SW 1271 (cell line): ENCODE measurements at regions not wholly inside any gene's neighbourhood (a gene's known extent, or its start where the extent isn't known, plus 50 kb on each side); places are given as distances from the start of the nearest gene placed in this dataset.
"Not testable (repeated sequence)": the region's sequence is repeated elsewhere in the genome, so short reads cannot be mapped to it uniquely, and the experiment has no call there.

Experiments
- DNase-seq, 2 experiments: peaks; one replicate each; lab custom pipeline; 2025; lab: John Stamatoyannopoulos, UW

GRCh38 chr13:63840551-63841421 lies 2425.1 kb upstream of the PCDH20 start:
- no peak for DNase-seq

GRCh38 chr13:63838366-63839110 lies 2422.9 kb upstream of the PCDH20 start:
- no peak for DNase-seq

- DNase-seq, result not testable (repeated sequence)
Observed at GRCh38 chr13:63837701-63838100, 2422.1 kb upstream of the PCDH20 start.

- not testable (repeated sequence) for DNase-seq
Observed at GRCh38 chr13:63829609-63830008, 2414.0 kb upstream of the PCDH20 start.

DNA sequence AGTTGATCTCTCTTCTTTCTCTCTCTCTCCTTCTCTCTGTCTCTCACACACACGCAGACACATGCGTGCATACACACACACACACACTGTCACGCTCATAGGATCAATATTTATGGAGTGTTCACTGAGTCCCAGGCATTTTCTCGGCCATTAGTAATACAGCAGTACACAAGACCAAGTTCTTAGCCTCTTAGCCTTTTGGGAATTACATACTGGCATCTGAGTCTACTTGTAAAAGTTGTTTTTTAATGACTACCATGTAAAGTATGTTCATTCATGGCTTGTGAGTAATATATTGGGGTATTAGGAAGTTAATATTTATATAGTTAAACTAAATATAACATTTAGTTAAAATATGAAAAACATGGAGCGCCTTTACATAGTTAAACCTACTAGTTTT lies 2406.1 kb upstream of the PCDH20 start:
- DNase-seq, result not testable (repeated sequence)

DNA sequence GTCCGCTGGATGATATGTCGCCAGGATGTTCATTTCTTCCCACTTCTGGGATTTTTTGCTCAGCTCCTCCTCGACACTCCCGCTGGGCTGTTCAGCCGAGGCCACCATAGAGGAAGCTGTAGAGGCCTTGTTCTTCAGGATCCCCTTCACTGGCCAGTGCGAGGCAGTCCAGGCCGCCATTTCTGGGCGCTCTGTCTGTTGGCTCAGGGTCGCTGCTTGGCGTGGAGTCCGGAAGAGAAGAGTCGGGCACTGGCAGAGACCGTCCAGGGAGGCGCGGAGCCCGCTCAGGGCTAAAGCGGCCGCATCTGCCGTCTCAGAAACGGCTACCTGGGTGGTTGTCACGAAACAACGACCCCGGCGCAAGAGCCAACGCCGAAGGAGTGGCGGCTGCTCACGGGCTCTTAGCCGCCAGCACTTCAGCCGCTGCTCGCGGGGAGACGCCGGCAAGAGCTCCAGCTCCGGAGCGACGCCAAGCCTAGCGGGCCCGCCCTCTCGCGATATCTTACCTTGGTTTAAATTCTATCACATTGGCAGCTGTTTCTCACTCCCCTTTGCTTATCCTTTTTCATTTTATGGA lies 2395.9 kb upstream of the PCDH20 start:
- not testable (repeated sequence) for DNase-seq

GRCh38 chr13:63791134-63791533 lies 2375.5 kb upstream of the PCDH20 start:
- DNase-seq, result not testable (repeated sequence)

DNA sequence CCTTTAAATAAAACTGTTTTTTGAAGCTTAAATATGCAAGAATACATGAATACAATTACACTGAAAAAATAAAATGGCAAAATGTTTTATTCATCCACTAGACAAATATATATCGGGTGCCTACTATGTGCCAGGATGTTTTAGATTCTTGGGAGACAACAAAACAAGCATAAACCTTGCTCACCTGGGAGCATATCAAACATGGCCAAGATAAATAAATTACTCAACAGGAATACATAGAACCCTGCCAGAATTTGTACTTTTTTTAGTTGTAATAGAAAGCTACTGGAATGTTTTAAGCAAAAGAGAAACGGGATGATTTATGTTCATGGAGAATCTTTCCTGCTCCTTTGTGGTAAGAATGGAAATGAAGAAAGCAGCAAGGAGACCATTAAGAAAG lies 2358.5 kb upstream of the PCDH20 start:
- no peak for DNase-seq

DNA sequence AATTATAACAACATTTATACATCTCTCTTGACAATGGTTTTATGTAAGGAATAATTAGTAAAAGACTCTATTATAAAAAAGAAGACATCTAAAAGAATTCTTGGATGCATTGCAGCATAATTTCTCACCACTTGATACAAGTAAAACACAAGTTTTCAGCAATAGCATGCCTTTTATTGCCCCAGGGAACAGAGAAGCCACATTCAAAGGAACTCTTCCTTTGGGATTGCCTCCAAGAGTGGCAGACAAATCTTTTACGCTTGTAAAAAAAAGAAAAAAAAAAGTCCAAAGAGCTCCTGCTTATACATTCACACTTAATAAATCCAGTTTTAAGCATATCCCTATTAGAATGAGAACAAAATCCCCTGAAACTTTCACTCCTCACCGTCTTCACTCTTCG lies 2357.8 kb upstream of the PCDH20 start:
- DNase-seq, result no peak

DNA sequence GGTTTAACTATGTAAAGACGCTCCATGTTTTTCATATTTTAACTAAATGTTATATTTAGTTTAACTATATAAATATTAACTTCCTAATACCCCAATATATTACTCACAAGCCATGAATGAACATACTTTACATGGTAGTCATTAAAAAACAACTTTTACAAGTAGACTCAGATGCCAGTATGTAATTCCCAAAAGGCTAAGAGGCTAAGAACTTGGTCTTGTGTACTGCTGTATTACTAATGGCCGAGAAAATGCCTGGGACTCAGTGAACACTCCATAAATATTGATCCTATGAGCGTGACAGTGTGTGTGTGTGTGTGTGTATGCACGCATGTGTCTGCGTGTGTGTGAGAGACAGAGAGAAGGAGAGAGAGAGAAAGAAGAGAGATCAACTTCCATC lies 2342.0 kb upstream of the PCDH20 start:
- DNase-seq, result not testable (repeated sequence)

GRCh38 chr13:63749857-63750256 lies 2334.2 kb upstream of the PCDH20 start:
- DNase-seq, result not testable (repeated sequence)

DNA sequence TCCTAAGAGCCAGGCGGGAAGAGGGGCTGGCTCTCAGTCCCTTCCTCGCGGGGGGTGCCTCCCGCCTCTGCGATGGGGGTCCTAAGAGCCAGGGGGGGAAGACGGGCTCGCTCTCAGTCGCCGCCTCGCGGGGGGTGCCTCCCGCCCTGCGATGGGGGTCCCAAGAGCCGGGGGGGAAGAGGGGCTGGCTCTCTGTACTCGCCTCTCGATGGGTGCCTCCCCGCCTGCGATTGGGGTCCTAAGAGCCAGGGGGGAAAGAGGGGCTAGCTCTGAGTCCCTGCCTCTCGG lies 2326.1 kb upstream of the PCDH20 start:
- not testable (repeated sequence) for DNase-seq

- no peak for DNase-seq
Observed at GRCh38 chr13:63741029-63741813, 2325.6 kb upstream of the PCDH20 start.

- not testable (repeated sequence) for DNase-seq
Observed at GRCh38 chr13:63739112-63739735, 2323.6 kb upstream of the PCDH20 start.

DNA sequence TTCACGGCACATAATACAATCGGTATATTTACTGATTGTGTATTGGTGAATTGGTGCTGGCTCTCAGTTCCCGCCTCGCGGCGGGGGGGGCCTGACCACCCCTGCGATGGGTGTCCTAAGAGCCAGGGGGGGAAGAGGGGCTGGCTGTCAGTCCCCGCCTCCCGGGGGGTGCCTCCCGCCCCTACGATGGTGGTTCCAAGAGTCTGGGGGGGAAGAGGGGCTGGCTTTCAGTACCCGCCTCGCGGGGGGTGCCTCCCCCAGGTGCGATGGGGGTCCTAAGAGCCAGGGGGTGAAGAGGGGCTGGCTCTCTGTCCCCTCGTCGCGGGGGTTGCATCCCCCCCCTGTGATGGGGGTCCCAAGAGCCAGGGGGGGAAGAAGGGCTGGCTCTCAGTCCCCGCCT lies 2321.8 kb upstream of the PCDH20 start:
- no peak for DNase-seq

- DNase-seq, result no peak
Observed at GRCh38 chr13:63731896-63732295, 2316.2 kb upstream of the PCDH20 start.

GRCh38 chr13:63712159-63712558 lies 2296.5 kb upstream of the PCDH20 start:
- DNase-seq, result not testable (repeated sequence)

DNA sequence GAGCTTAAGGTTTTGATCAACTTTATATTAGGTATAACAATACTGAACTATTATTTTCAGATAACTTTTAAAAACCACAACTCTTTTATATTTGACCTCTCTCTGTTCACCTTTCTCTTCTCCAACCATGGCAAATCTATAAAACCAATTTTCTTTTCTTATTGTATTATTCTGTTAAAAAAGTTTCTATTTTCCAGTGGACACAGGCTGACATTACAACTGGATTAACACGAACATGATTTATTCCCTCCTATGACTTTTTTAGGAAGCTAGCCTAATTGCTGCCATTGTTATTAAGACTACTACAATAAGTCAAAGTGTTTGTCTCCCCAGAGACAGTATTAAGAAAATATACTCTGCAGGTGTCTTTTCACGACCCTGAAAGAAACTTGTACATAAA lies 2291.1 kb upstream of the PCDH20 start:
- DNase-seq, result no peak

DNA sequence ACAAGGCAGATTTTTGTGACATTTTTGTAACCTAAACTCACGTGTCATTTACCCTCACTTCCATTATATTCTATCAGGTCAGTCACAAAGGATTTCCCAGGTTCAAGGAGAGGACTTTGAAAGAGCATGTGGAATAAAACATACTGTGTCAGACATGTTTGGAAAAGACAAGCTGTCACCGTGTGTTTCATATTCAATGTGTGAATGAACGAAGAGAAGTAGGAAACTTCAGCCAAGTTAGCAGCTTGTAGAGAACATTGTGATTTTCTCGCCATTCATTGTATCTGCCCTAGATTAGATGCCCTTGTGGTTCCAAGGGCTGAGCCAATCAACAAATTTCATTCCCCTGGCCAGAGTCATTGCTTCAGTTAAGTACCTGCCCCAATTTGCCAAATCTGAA lies 2288.9 kb upstream of the PCDH20 start:
- DNase-seq, result no peak

DNA sequence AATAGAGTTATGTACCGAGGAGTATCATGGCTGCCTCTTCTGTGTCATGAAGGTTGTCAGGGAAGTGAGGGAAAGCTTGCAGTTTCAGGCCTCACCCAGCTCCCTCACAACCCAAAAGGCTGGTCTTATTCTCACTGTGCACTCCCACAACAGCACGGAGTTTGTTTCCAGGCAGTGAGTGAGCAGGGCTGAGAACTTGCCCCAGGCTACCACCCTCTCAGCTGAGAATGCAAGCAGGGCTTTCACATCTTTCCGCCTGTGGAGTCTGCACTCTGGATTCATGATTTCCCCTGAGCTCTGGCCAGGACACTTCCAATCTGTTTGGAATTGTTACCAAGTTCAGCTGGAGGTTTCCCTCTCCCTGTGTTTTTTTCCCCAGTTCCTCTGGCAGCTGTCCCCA lies 2284.7 kb upstream of the PCDH20 start:
- DNase-seq, result no peak

- DNase-seq, result no peak
Observed at GRCh38 chr13:63699948-63700347, 2284.3 kb upstream of the PCDH20 start.

DNA sequence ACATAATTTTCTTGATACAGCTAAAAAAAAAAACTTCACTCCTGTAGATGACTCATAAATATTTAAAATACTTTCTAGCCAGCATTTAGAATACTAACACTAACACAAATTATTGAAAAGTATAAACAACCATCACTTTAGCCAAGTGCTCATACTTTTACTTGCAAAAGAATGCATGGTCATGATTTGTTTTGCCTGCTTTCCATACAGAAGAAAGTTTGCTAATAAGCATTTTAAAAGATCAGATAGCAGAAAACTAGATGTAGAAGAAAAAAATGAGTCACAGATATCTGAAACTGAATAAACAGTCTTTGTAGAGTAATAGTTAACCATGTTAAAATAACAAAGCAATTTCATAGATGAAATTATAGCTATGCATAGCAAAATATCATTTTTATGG lies 2280.4 kb upstream of the PCDH20 start:
- no peak for DNase-seq
